ENCODE measurements at regions not wholly inside any gene's neighbourhood (a gene's known extent, or its start where the extent isn't known, plus 50 kb on each side); places are given as distances from the start of the nearest gene placed in this dataset.
"Not testable (repeated sequence)": the region's sequence is repeated elsewhere in the genome, so short reads cannot be mapped to it uniquely, and the experiment has no call there.

- not testable (repeated sequence) for TF ChIP-seq POLR2A, CTCF, POLR2AphosphoS5, EP300 (IDR thresholded peaks at IDR 0.05)
Measured at GRCh38 chrX:84851183-84851582, 152.5 kb upstream of the APOOL start.
